Omental fat pad (tissue), 3 donors: ENCODE measurements at regions not wholly inside any gene's neighbourhood (a gene's known extent, or its start where the extent isn't known, plus 50 kb on each side); places are given as distances from the start of the nearest gene placed in this dataset.

Experiments used
- ATAC-seq: fragments of 150-250 bp; one replicate; pipeline ENCODE4 v1.9.1; 2016; ENCODE audit warnings: mild to moderate bottlenecking, moderate library complexity; ENCODE audit not compliant: low FRiP score
- DNase-seq: peaks from one replicate; pipeline ENCODE4 v3.0.0-alpha.2; 2019; ENCODE audit warnings: low spot score
- CTCF ChIP-seq, 3 donors: fragments of 450-650 bp; IDR thresholded peaks; one replicate each; pipeline ENCODE4 v1.5.1; 2016 to 2017; ENCODE audit warnings: antibody characterized with exemption in 3 of 3, mild to moderate bottlenecking in 3 of 3, moderate library complexity in 2 of 3

GRCh38 chr6:104614394-104614793 is 245.3 kb downstream of the HACE1 start:
- DNase-seq (no peak), ATAC-seq (no peak)
- no peak for TF ChIP-seq CTCF (IDR thresholded peaks at IDR 0.05)

DNA sequence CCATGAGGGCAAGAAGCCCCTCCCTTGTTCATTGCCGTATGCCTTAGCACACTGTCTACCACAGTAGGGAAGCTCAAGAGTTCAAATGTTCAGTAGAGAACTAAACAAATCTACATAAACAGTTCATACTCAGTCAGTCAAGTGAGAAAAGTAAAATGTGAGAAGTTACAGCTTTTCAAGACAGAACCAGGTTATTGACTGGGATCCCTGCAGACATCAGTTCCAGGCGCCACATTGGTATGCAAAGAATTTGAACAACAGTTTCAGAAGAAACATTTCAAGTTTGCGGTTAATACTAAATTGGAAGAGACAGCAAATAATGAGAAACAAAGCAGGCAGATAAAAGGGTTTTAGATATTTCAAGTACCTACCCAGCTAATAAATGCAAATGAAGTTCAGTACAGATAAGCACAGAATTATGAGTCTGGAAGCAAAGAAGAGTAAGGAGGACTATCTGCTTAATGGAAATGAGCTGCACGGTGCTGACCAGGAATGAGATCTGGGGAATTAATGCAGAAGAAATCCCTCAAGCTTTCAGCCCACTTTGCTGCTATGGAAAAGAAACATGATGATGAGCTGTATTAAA is 246.2 kb downstream of the HACE1 start:
- TF ChIP-seq CTCF (IDR thresholded peaks at IDR 0.05), result no peak
- no peak for DNase-seq
- ATAC-seq, result no peak

DNA sequence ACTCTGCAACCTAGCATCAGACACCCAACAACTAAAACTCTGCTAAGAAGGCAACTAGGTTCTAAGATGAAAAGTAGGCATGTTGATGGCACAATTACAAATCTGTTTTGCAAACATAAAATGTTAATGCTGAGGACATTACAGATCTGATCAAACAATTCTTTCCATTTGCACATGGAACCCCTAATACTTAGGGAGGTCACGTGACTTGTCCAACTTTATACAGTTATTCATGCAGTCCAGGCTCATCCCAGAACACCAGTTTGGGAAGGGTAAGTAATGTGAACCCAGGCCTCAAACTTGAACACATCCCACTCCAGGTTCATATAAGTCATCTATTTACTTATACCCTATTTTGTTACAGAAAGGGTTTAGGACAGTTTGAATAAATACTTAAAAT is 247.2 kb downstream of the HACE1 start:
- DNase-seq (no peak), ATAC-seq (no peak)
- no peak for TF ChIP-seq CTCF (IDR thresholded peaks at IDR 0.05)

- TF ChIP-seq CTCF (IDR thresholded peaks at IDR 0.05), result no peak
- no peak for ATAC-seq
- DNase-seq, result no peak
Observed at GRCh38 chr6:104608101-104608500, 251.6 kb downstream of the HACE1 start.

DNA sequence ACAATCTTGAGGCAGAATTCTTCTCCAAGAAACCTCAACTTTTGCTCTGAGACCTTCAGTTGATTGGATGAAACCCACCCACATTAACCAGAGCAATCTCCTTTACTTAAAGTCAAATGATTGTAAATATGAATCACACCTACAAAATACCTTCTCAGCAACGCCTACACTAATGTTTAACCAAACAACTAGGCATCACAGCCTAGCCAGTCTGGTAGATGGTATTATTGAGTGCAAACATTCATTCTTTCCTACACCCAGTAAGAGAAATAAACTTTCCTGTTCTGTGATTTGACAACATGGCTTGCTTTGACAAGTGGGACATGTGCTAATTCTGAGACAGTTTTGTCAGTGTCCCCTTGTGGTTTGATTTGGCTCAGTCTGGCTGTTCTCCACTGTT is 252.2 kb downstream of the HACE1 start:
- ATAC-seq (no peak), DNase-seq (no peak)
- no peak for TF ChIP-seq CTCF (IDR thresholded peaks at IDR 0.05)

GRCh38 chr6:104606361-104606760 is 253.4 kb downstream of the HACE1 start:
- no peak for TF ChIP-seq CTCF (IDR thresholded peaks at IDR 0.05)
- DNase-seq (no peak), ATAC-seq (no peak)

GRCh38 chr6:104604685-104605084 is 255.0 kb downstream of the HACE1 start:
- no peak for TF ChIP-seq CTCF (IDR thresholded peaks at IDR 0.05)
- DNase-seq (no peak), ATAC-seq (no peak)
